AG04450 (cell line): ENCODE measurements at regions not wholly inside any gene's neighbourhood (a gene's known extent, or its start where the extent isn't known, plus 50 kb on each side); places are given as distances from the start of the nearest gene placed in this dataset.

Experiments
- CTCF ChIA-PET: fragments of 300-600, 350-600 bp; formaldehyde crosslinking; extraction: SDS; loops from one replicate; lab custom pipeline; 2022; ENCODE audit warnings: antibody characterized with exemption, inconsistent platforms; lab: Charles Lee
- POLR2A ChIA-PET: fragments of 350-600 bp; formaldehyde crosslinking; extraction: SDS; loops from one replicate; lab custom pipeline; 2021; ENCODE audit warnings: antibody characterized with exemption, inconsistent platforms; lab: Yijun Ruan, JAX
- DNase-seq: peaks from one replicate; pipeline ENCODE4 v3.0.0-alpha.2; 2011; ENCODE audit warnings: low read depth, low spot score
- H3K27ac ChIP-seq: one replicate; pipeline ENCODE4 v1.5.1; 2012; ENCODE audit warnings: low read depth, low read length, control low read depth
- H3K27me3 ChIP-seq: one replicate; pipeline ENCODE4 v1.6.0; 2012; ENCODE audit warnings: low read length; ENCODE audit not compliant: control insufficient read depth, insufficient read depth
- H3K4me3 ChIP-seq: 2 replicates; pipeline ENCODE4 v1.5.1; 2011; ENCODE audit warnings: mild to moderate bottlenecking, low read depth, low read length, control low read depth
- H3K9me3 ChIP-seq: 2 replicates; pipeline ENCODE4 v1.5.1; 2012; ENCODE audit warnings: low read length; ENCODE audit not compliant: control insufficient read depth, insufficient read depth
- TF ChIP-seq, protein P1 (sequence below): IDR thresholded peaks from 2 replicates; pipeline ENCODE4 v1.5.1; 2011; ENCODE audit warnings: low read depth, low read length, control low read depth, inconsistent platforms

DNA sequence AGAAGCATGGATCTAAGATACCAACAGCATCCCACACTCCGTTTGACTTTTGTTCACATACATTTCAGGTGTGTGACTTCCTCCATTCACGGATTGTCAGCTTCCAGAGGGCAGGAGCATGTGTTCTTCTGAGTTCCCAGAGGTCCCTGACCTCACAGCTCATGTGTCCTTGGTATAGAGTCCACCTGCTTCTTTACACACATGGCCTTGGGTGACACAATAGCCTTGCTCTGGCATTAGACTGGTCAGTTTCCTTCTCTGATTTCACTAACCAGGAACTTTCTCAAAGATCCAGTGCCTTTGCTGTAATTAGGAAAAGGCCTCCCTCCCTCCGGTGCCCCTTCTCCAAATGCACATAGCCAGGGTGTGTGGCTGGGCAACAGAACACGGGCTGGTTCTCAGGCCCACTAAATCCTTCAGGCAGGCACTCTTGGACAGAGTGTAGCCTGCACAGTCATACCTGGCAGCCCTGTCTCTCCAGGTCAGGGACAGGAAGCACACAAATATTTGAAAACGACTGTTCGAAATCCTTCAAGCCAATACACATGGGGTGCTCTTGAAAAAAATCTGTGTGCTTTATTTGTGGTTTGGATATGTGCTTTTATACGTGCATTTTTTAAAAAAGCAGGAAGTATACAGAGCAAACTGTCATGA lies 81.1 kb downstream of the TRIM42 start:
- POLR2A ChIA-PET = no interaction called here
- CTCF ChIA-PET = no interaction called here

GRCh38 chr3:140760324-140761075 lies 82.6 kb downstream of the TRIM42 start:
- no peak for DNase-seq
- Histone ChIP-seq H3K27me3 (no peaks in the 10 kb centered on the region), H3K27ac (no peak overlapping the region), H3K9me3 (no peaks in the 10 kb centered on the region), H3K4me3 (no peak overlapping the region)
- CTCF ChIA-PET = no interaction called here
- POLR2A ChIA-PET = no interaction called here
- TF ChIP-seq, protein P1, sequence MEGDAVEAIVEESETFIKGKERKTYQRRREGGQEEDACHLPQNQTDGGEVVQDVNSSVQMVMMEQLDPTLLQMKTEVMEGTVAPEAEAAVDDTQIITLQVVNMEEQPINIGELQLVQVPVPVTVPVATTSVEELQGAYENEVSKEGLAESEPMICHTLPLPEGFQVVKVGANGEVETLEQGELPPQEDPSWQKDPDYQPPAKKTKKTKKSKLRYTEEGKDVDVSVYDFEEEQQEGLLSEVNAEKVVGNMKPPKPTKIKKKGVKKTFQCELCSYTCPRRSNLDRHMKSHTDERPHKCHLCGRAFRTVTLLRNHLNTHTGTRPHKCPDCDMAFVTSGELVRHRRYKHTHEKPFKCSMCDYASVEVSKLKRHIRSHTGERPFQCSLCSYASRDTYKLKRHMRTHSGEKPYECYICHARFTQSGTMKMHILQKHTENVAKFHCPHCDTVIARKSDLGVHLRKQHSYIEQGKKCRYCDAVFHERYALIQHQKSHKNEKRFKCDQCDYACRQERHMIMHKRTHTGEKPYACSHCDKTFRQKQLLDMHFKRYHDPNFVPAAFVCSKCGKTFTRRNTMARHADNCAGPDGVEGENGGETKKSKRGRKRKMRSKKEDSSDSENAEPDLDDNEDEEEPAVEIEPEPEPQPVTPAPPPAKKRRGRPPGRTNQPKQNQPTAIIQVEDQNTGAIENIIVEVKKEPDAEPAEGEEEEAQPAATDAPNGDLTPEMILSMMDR = no peak

More for the DNA sequence above, 81.1 kb downstream of the TRIM42 start:
- DNase-seq = no peak
- Histone ChIP-seq H3K9me3 (no peaks in the 10 kb centered on the region), H3K4me3 (no peak overlapping the region), H3K27ac (no peak overlapping the region), H3K27me3 (no peaks in the 10 kb centered on the region)
- TF ChIP-seq, protein P1 = no peak

DNA sequence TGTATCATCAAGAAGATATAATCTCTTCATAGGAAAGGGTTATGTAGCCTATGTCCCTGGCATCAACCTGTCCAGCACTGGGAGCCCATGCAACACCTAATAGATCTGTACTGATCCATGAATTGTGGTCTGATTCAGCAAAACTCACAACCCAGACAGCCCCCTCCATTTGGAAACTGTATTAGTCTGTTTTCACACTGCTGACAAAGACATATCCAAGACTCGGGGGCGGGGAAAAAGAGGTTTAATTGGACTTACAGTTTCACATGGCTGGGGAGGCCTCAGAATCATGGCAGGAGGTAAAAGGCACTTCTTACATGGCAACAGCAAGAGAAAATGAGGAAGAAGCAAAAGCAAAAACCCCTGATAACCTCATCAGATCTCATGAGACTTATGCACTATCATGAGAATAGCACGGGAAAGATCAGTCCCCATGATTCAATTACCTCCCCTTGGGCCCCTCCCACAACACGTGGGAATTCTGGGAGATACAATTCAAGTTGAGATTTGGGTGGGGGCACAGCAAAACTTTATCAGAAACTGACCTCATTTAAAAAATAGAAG lies 83.3 kb downstream of the TRIM42 start:
- no peak for DNase-seq
- no peak overlapping the region for H3K27ac ChIP-seq
- ChIA-PET CTCF (no interaction called here), POLR2A (no interaction called here)
- H3K27me3 ChIP-seq = no peaks in the 10 kb centered on the region
- H3K4me3 ChIP-seq = no peak overlapping the region
- TF ChIP-seq, protein P1 = no peak
- no peaks in the 10 kb centered on the region for H3K9me3 ChIP-seq

DNA sequence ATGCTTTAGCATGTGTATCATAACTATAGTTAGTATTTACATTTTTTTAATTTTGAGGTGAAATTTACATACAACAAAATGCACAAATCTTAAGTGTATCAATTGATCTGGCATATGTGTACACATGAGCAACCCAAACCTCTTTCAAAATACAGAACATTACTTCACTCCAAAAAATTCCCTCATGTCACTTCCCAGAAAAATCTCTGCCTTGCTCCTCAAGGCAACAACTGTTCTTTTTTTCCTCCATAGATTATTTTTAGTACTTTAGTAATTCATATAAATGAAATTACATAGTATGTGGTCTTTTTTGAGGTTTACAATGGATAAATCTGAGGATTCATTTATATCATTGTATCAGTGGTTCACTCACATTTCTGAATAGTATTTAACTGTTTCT lies 84.9 kb downstream of the TRIM42 start:
- ChIA-PET CTCF (no interaction called here), POLR2A (no interaction called here)
- Histone ChIP-seq H3K4me3 (no peak overlapping the region), H3K27ac (no peak overlapping the region), H3K9me3 (no peaks in the 10 kb centered on the region), H3K27me3 (no peaks in the 10 kb centered on the region)
- no peak for DNase-seq
- TF ChIP-seq, protein P1 = no peak

GRCh38 chr3:140763532-140763931 lies 85.7 kb downstream of the TRIM42 start:
- no peak overlapping the region for H3K4me3 ChIP-seq
- no peak overlapping the region for H3K27ac ChIP-seq
- H3K9me3 ChIP-seq = no peaks in the 10 kb centered on the region
- CTCF ChIA-PET = no interaction called here
- no peaks in the 10 kb centered on the region for H3K27me3 ChIP-seq
- TF ChIP-seq, protein P1 = no peak
- POLR2A ChIA-PET = no interaction called here
- DNase-seq = no peak
